ENCODE measurements at regions not wholly inside any gene's neighbourhood (a gene's known extent, or its start where the extent isn't known, plus 50 kb on each side); places are given as distances from the start of the nearest gene placed in this dataset.

- TF ChIP-seq CTCF (IDR thresholded peaks at IDR 0.05 in 4 of 5, conservative IDR thresholded peaks at IDR 0.05 in 1 of 5) (no peak), POLR2A (IDR thresholded peaks at IDR 0.05) (no peak)
Measured at GRCh38 chr7:27032839-27033238, 63.0 kb downstream of the HOXA1 start.
